ENCODE measurements at regions not wholly inside any gene's neighbourhood (a gene's known extent, or its start where the extent isn't known, plus 50 kb on each side); places are given as distances from the start of the nearest gene placed in this dataset.

DNA sequence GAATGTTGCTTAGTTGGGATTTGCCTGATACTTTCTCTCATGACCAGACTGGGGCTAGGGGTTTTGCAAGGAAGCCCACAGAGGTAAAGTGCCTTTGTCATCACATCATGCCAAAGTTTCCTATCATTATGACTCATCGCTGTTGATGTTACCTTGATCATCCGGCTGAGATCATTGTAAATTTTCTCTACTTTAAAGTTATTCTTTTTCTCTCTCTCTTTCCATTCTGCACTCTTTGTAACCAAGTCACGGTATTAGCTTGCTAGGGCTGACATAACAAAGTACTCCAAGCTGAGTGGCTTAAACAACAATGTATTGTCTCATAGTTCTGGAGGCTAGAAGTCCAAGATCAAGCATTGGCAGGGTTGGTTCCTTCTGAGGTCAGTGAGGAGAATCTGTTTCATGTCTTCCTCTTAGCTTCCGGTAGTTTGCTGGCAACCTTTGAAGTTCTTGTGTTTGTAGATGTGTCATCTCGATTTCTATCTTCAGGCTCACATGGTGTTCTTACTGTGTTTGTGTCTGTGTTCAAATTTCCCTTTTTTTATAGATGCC lies 113.0 kb downstream of the DTHD1 start:
- TF ChIP-seq, protein P1, sequence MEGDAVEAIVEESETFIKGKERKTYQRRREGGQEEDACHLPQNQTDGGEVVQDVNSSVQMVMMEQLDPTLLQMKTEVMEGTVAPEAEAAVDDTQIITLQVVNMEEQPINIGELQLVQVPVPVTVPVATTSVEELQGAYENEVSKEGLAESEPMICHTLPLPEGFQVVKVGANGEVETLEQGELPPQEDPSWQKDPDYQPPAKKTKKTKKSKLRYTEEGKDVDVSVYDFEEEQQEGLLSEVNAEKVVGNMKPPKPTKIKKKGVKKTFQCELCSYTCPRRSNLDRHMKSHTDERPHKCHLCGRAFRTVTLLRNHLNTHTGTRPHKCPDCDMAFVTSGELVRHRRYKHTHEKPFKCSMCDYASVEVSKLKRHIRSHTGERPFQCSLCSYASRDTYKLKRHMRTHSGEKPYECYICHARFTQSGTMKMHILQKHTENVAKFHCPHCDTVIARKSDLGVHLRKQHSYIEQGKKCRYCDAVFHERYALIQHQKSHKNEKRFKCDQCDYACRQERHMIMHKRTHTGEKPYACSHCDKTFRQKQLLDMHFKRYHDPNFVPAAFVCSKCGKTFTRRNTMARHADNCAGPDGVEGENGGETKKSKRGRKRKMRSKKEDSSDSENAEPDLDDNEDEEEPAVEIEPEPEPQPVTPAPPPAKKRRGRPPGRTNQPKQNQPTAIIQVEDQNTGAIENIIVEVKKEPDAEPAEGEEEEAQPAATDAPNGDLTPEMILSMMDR (IDR thresholded peaks at IDR 0.05): no peak
- no peak for TF ChIP-seq POLR2A (IDR thresholded peaks at IDR 0.05)
